ENCODE measurements at regions not wholly inside any gene's neighbourhood (a gene's known extent, or its start where the extent isn't known, plus 50 kb on each side); places are given as distances from the start of the nearest gene placed in this dataset.

DNA sequence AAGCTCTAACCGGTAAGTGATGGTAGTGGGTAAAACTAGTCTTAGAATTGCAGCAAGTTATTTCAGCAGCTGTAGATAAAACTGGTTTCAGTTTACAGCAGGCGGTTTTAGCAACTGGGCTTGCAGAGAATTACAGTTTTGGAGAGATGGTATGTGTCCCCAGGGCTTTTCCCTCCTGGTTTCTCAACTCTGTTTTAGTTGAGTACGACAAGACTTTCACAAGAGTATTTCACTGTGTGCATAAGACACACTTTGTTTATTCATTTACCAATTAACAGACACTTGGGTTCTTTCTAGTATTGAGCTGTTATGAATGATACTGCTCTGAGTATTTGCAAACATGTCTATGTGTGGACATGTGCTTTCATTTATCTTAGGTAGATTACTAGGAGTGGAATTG is 65.6 kb upstream of the RFX8 start:
- no peak overlapping the region for H3K23ac ChIP-seq (ENCODE audit: insufficient read length)
- DNase-seq (ENCODE audit: low read depth in 1 of 2, low spot score in 2 of 2): peak in 1 of 2 experiments; percentile 10
- no peak overlapping the region for H2BK12ac ChIP-seq (ENCODE audit: low read depth, low read length)
- no peak overlapping the region for H4K5ac ChIP-seq (ENCODE audit: insufficient read length, low read depth, low read length)
- WGBS, 2 experiments (ENCODE audit: extremely low coverage in 1 of 2, insufficient coverage in 1 of 2, insufficient read length in 1 of 2, insufficient replicate concordance in 2 of 2, low coverage in 1 of 2, low lambda C conversion rate in 2 of 2, missing lambda C conversion rate in 1 of 2): 90% methylated on average over 3 of the region's 3 CpGs; no CpG with 5 or more reads in 1 of the 2 experiments
- no peak overlapping the region for H3K18ac ChIP-seq (ENCODE audit: extremely low read depth, low read length)
- H4K8ac ChIP-seq (ENCODE audit: extremely low read depth, insufficient read depth, low read length): no peak overlapping the region
- H2BK20ac ChIP-seq (ENCODE audit: low read length): no peak overlapping the region
- no peak overlapping the region for H3K56ac ChIP-seq (replicated peaks; ENCODE audit: insufficient read length, low read depth, low read length)
- no peak overlapping the region for H2AFZ ChIP-seq (ENCODE audit: low read length)
- H2AK5ac ChIP-seq (ENCODE audit: low read depth, low read length): no peak overlapping the region
- no peak overlapping the region for H4K91ac ChIP-seq (replicated peaks; ENCODE audit: insufficient read length, low read length)
- no peaks in the 10 kb centered on the region for H3K23me2 ChIP-seq (ENCODE audit: low read depth, low read length)
- no peak overlapping the region for H3K4ac ChIP-seq (replicated peaks; ENCODE audit: insufficient read length, low read depth, low read length)
- no peak overlapping the region for H3K4me3 ChIP-seq (ENCODE audit: extremely low read depth in 1 of 4, insufficient read depth in 2 of 4, low read depth in 3 of 4, low read length in 4 of 4)
- ChIA-PET CTCF (ENCODE audit: partially characterized antibody) (interaction anchor here (1.9 kb wide), 1 partner anchor 185 kb away, joined by 5 read pairs; no protein-coding TSS in a partner anchor), POLR2A (ENCODE audit: partially characterized antibody) (no interaction called here)
- H3K79me2 ChIP-seq (ENCODE audit: control insufficient read depth in 1 of 2, insufficient read depth in 2 of 2, low read length in 2 of 2): no peaks in the 10 kb centered on the region
- H3K79me1 ChIP-seq (ENCODE audit: low read depth, low read length): no peaks in the 10 kb centered on the region
- H3K36me3 ChIP-seq (ENCODE audit: control insufficient read depth in 2 of 4, insufficient read depth in 4 of 4, low read length in 3 of 4): no peaks in the 10 kb centered on the region; a peak in 1 of 8 replicates
- no peak overlapping the region for H3K27ac ChIP-seq (ENCODE audit: low read depth, low read length)
- H4K20me1 ChIP-seq (replicated peaks in 1 of 2; ENCODE audit: control insufficient read depth in 1 of 2, insufficient read depth in 2 of 2, low read length in 2 of 2): no peaks in the 10 kb centered on the region
- no peak overlapping the region for H3K14ac ChIP-seq (ENCODE audit: insufficient read length)
- H2BK15ac ChIP-seq (ENCODE audit: low read length): no peak overlapping the region
- H3K4me2 ChIP-seq (ENCODE audit: insufficient read depth in 1 of 2, low read depth in 2 of 2, low read length in 2 of 2): no peak overlapping the region
- FAIRE-seq: no peak
- no peaks in the 10 kb centered on the region for H3K27me3 ChIP-seq (replicated peaks in 1 of 4; ENCODE audit: control insufficient read depth in 3 of 4, extremely low read depth in 1 of 4, insufficient read depth in 3 of 4, low read length in 3 of 4)
- H2BK5ac ChIP-seq (ENCODE audit: low read depth, low read length): no peak overlapping the region
- no peaks in the 10 kb centered on the region; a peak in 1 of 4 replicates for H3K9me3 ChIP-seq (ENCODE audit: insufficient read depth in 2 of 2, low read depth in 1 of 2, low read length in 1 of 2)
- H2BK120ac ChIP-seq (replicated peaks; ENCODE audit: low read depth, low read length): no peak overlapping the region
- no peaks in the 10 kb centered on the region for H3K4me1 ChIP-seq (replicated peaks in 1 of 4; ENCODE audit: control insufficient read depth in 3 of 4, insufficient read depth in 4 of 4, low read length in 3 of 4)
- no peak overlapping the region for H3K9ac ChIP-seq (replicated peaks in 1 of 4; ENCODE audit: extremely low read depth in 1 of 4, low read depth in 3 of 4, low read length in 3 of 4)
- TF ChIP-seq KDM1A (IDR thresholded peaks at IDR 0.05; ENCODE audit: borderline replicate concordance, low read length) (no peak), SP1 (IDR thresholded peaks at IDR 0.05; ENCODE audit: low read depth, low read length) (no peak), SAP30 (IDR thresholded peaks at IDR 0.05; ENCODE audit: insufficient read depth, insufficient replicate concordance, low read length) (no peak), SIX5 (IDR thresholded peaks at IDR 0.05; ENCODE audit: low read depth, low read length) (no peak), RFX5 (IDR thresholded peaks at IDR 0.05; ENCODE audit: borderline replicate concordance, low read depth, low read length) (no peak), SP2 (IDR thresholded peaks at IDR 0.05; ENCODE audit: low read length) (no peak), CHD2 (IDR thresholded peaks at IDR 0.05; ENCODE audit: low read length) (no peak), KDM4A (IDR thresholded peaks at IDR 0.05; ENCODE audit: low read depth, low read length, severe bottlenecking) (no peak), RXRA (IDR thresholded peaks at IDR 0.05; ENCODE audit: insufficient read depth, low read depth, low read length) (no peak)
- TF ChIP-seq, protein P1, sequence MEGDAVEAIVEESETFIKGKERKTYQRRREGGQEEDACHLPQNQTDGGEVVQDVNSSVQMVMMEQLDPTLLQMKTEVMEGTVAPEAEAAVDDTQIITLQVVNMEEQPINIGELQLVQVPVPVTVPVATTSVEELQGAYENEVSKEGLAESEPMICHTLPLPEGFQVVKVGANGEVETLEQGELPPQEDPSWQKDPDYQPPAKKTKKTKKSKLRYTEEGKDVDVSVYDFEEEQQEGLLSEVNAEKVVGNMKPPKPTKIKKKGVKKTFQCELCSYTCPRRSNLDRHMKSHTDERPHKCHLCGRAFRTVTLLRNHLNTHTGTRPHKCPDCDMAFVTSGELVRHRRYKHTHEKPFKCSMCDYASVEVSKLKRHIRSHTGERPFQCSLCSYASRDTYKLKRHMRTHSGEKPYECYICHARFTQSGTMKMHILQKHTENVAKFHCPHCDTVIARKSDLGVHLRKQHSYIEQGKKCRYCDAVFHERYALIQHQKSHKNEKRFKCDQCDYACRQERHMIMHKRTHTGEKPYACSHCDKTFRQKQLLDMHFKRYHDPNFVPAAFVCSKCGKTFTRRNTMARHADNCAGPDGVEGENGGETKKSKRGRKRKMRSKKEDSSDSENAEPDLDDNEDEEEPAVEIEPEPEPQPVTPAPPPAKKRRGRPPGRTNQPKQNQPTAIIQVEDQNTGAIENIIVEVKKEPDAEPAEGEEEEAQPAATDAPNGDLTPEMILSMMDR (IDR thresholded peaks at IDR 0.05; ENCODE audit: control extremely low read depth in 1 of 3, insufficient read depth in 1 of 3, low read depth in 1 of 3, low read length in 3 of 3): no peak
- TF ChIP-seq, protein P2, sequence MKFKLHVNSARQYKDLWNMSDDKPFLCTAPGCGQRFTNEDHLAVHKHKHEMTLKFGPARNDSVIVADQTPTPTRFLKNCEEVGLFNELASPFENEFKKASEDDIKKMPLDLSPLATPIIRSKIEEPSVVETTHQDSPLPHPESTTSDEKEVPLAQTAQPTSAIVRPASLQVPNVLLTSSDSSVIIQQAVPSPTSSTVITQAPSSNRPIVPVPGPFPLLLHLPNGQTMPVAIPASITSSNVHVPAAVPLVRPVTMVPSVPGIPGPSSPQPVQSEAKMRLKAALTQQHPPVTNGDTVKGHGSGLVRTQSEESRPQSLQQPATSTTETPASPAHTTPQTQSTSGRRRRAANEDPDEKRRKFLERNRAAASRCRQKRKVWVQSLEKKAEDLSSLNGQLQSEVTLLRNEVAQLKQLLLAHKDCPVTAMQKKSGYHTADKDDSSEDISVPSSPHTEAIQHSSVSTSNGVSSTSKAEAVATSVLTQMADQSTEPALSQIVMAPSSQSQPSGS (IDR thresholded peaks at IDR 0.05; ENCODE audit: low read length): no peak

Measured in H1 (cell line).